ENCODE measurements at regions not wholly inside any gene's neighbourhood (a gene's known extent, or its start where the extent isn't known, plus 50 kb on each side); places are given as distances from the start of the nearest gene placed in this dataset.

DNA sequence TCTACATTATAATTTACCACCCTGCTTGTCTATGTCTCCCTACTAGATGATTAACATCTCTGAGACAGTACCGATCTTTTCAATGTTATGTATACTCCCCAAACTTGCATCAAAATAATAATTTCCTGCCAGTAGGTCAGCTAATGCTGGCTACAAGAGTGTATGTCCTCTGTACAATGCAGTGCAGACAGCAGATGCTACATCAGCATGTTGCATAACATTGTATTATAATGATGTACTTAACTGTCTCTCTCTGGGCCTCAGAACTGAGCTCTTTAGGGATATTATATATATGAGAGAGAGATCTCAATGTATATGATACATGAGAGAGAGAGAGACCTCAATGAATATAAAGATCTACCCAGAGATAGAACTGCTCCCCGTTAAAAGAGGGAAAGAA, 456.6 kb downstream of the SHQ1 start:
- DNase-seq: peak in 2 of 4 experiments; percentile 42 to 52

DNA sequence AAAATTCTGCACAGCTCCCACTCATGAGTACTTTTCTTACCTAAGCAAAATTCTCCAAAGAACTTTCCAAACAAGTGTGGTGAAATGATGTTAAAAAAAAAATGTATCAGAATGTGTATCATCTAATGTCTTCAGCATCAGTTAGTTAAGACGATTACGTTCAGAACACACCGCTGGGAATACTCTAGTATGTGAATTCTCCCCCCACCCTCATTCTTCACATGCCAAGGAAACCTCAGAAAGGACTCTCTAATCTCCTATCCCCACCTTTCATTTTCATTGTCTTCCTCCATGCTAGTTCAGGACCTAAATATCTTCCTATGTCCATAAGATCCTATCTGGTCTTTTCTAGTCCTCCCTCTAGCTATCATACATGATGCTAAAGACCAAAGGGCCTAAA, 457.4 kb downstream of the SHQ1 start:
- DNase-seq: no peak

DNA sequence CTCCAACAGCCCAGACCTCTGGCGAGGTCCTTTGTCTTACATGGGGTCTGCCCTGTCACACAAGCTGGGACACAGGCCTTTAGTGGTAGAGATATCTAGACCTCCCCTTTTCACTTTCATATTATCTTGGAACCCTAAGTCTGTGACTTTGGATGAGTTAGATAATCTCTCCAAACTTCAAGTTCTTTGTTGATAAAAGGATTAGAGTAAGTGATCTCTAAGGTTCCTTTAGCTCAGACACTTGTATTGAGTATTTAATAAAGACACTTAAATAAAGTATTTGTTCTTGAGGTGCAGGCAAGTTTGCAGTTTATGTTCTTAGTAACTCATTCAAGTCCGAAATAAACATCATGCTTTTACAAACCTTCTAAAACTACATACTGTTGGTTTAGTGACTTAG, 459.6 kb downstream of the SHQ1 start:
- DNase-seq: no peak

- no peak for DNase-seq
Measured at GRCh38 chr3:72388117-72388516, 460.1 kb downstream of the SHQ1 start.

- DNase-seq: no peak
Measured at GRCh38 chr3:72386327-72387000, 461.8 kb downstream of the SHQ1 start.

- no peak for DNase-seq
Measured at GRCh38 chr3:72385167-72385566, 463.1 kb downstream of the SHQ1 start.

DNA sequence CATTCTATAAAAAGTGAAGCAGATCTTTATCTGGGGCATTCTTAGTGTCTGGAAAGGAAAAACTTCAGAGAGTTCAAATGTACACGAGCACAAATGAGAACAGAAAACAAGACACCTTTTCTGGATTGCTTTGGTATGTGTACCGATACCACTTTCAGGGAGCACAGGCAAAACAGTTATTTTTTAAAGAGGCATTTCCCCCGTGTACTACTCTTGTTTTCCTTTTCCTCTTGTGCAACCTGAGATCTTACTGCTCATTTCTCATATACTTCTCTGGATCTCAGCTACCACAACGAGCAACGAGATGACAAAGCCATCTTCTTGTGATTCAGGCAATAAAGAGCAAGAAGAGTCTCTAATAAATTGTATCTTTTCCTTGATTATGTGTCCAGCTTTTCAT, 463.6 kb downstream of the SHQ1 start:
- DNase-seq: no peak

DNA sequence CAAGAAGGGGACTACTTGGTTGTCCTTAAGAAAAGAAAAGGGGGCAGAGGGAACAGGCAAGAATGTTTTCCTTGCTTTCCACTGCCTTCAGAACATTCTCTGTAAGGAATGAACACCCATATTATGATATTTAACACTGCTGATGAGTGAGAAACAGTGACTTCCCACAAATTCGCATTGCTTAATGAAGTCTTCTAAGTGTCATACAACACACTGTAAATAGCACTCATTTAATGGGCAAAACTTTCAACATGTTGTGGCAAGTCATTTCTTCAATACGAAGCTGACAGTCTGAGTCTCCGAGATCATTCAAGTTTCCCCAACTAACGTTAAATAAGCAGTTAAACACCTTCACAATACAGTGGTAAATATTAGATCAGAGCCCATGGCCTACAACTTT, 464.4 kb downstream of the SHQ1 start:
- DNase-seq: peak in 2 of 4 experiments; percentile 36 to 43

- no peak for DNase-seq
Measured at GRCh38 chr3:72383230-72383629, 465.0 kb downstream of the SHQ1 start.

DNA sequence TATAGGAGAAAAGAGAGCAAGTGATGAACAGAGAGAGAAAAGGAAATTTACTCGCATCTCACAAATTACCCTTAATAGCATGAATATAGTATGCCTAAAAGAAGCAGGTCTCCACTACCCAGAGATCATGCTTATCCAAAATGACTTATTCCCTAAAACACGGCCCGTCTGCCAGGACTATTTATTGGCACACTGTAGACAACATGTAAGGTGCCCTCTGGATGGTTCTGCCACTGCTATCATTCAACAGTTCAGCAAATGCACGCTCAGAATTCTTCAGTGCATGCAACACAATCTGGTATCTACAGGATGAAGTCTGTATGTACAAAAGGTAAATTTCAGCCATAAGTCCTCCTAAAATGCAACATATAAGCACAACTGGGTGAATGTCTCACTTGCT, 465.8 kb downstream of the SHQ1 start:
- DNase-seq: no peak

DNA sequence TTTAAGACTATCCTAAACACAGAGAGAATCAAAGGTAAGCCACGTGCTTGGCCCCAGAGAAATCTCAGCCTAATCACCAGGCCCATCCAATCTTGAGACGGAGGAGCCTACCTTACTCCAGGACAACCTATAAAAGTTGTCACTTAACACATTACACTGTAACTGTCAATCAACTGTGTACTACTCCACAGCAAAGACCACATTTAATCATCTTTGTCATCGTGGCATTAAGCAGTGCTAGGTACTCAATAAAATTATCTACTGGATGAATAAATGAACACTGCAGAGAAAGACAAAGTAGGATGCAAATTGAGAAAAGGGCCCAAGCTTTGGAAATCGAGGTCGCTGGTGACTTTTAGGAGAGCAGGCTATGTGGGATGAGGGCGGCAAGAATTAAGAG, 466.7 kb downstream of the SHQ1 start:
- no peak for DNase-seq

- DNase-seq: peak in 2 of 4 experiments; percentile 24 to 37
Measured at GRCh38 chr3:72380711-72381493, 467.3 kb downstream of the SHQ1 start.

DNA sequence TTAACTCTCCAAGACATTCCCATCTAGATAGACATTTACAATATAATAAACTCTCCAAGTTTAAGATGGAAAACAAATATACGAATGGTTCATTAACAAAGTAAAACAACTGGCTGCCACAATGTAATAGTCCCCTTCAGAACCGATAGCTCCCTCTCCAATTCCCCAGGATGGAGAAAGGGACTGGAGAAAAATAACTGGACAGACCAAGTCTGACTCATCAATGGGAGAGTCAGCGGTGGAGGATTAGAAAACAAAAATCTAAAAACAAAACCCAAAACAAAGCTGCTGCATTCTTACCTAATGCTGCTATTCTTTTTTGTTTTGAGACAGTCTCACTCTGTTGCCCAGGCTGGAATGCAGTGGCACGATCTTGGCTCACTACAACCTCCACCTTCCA, 468.1 kb downstream of the SHQ1 start:
- no peak for DNase-seq

DNA sequence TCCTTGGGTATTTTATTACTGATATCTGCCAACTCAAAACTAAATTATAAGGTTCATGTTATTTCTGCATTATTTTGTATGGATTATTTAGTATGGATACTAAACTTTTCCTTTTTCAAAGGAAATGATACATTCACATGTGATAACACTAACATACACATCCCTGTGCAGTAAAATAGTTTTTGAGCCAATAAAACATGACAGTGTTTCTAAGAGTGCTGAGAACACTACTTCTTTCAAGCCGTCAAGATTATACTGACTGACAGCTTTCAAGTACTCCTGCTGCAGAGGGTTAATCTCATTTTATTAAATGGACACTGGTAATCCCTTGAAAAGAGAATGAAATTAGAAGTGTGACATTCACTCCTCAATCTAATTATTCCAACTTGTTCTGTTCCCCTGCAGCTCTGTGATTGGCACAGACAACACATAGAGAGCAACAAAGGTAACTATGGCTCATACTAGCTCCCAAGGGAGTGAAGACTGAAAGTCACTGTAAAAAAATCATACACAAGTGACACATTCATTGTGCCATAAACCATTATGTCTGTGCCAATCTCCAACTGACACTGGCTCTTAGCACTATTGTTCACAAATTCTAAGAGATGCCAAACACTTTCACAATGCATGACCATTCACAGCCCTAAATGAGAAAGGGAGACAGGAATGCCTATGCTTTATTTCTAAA, 468.6 kb downstream of the SHQ1 start:
- DNase-seq: no peak

GRCh38 chr3:72378287-72378686, 470.0 kb downstream of the SHQ1 start:
- no peak for DNase-seq

- DNase-seq: peak in 3 of 4 experiments; percentile 11 to 34 (median 18)
Measured at GRCh38 chr3:72376956-72377710, 471.1 kb downstream of the SHQ1 start.

DNA sequence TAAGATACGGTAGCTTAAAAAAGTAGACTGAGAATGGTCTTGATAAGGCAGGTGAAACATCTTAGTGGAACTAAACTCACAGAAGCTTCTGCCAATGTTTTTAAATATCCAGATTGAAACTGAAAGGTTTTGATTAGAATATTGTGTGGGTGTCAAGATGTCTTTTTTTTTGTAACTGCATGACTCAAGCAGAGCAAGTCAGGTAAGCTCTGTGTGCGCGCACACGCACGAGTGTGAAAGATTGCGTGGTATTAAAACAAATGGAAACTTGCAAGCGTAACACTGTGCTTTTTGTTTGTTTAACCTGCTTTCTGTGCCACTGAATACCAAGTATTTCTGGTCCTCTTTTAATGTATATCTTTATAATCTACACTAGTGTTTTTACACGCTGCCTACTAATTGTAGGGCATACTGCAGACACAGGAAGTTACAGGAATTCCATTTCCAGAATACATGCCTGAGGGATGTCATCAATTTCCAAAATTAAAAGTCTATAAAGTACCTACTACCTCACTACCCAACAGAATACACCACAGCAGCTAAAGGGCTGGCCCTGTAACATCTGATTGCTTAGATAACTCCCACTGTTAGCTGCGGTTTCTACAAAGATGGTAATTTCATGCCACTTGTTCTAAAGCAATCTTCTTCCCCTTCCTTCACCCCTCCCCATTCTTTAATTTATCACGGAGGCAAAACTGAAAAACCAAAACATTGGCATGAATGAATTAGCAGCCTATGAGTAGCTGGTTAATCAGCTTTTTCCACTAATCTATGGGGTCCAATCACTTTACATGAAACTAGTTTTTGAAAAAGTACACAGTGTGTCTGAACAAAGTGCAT, 472.8 kb downstream of the SHQ1 start:
- DNase-seq: peak in 2 of 4 experiments; percentile 26 to 28

DNA sequence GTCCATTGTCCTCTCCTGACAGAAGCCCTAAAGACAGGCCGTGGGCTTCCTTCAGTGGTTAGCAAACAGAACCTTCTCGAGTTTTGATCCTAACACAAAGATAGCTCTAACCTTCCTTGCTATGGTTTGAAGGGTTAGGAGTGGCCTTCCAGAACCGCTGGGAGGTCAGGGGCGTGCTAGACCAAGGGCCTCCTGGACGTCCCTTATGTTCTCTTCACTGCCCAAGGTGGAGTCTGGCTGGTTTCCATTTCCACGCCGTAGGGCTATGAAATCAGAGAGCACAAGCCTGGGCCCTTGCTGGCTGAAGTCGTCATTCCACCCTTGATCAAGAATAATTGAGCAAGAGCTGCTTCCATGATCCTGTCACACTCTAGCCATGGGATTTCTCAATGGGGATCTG, 475.1 kb downstream of the SHQ1 start:
- DNase-seq: no peak

DNA sequence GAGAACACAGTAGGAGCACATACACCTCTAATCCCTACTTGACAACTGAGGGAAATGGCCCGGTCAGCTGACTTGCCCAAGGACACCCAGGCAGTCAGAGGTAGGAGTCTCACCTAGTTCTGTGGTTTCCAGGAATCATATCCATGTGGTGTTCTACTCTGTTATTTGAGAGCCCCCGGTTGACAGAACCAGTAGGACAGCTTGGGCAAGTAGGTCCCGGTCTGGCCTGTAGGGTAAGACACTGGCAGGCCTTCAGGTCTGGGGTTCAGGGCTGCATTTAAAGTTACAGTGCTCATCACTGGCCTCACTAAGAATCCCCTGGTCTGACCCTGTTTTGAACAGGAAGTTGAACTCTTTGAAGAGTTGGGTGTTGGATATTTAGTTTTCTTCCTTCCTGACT, 476.1 kb downstream of the SHQ1 start:
- DNase-seq: no peak

GRCh38 chr3:72371431-72371830, 476.8 kb downstream of the SHQ1 start:
- DNase-seq: no peak

DNA sequence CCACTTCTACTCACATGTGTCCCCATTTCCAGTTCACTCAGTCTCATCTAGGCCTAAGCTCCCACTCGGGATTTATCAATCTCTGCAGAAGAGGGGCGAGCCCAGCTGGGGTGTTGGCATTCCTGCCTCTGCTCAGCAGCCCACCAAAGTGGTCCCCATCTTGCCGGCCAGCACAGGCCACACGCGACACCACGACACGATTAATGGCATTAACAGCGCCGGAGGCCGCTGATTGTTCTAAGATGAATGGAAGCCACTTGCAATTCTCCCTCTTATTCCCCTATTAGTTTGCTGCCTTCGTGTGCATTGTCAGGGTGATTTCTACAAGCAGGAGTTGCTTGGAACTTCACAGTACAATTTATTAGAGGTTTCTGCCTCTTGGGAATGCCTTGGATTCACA, 477.3 kb downstream of the SHQ1 start:
- DNase-seq: no peak

DNA sequence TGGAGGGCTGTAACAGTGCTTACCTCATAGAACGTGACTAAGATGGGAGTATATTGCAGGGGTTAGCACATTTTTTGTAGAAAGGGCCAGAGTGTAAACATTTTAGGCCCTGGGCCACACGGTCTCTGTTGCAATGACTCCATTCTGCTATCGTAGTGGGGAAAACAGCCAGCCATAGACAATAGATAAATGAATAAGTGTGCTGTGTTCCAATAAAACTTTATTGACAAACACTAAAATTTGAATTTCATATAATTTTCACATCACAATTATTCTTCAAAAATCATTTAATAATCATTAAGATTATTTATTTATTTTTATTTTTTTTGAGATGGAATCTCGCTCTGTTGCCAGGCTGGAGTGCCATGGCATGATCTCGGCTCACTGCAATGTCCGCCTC, 478.6 kb downstream of the SHQ1 start:
- DNase-seq: no peak
